ENCODE measurements at regions not wholly inside any gene's neighbourhood (a gene's known extent, or its start where the extent isn't known, plus 50 kb on each side); places are given as distances from the start of the nearest gene placed in this dataset.

GRCh38 chr10:21020545-21020944 lies 123.4 kb upstream of the NEBL start:
- H3K9me3 Mint-ChIP-seq = no peaks in the 10 kb centered on the region
- Histone ChIP-seq H3K27me3 (ENCODE audit: control insufficient read depth, insufficient read depth, low read length, poor library complexity, severe bottlenecking) (no peaks in the 10 kb centered on the region), H3K4me3 (ENCODE audit: low read length) (no peak overlapping the region), H3K9ac (ENCODE audit: extremely low read depth, low read length, poor library complexity, severe bottlenecking) (no peak overlapping the region), H3K9me3 (ENCODE audit: control insufficient read depth, low read length) (no peaks in the 10 kb centered on the region), H3K4me1 (ENCODE audit: control insufficient read depth, insufficient read depth, low read length) (no peaks in the 10 kb centered on the region), H3K27ac (ENCODE audit: low read depth, low read length) (no peak overlapping the region), H3K36me3 (ENCODE audit: control insufficient read depth, insufficient read depth, low read length) (peaks cover 11% of the 10 kb centered on the region)
- WGBS, 2 experiments (ENCODE audit: insufficient coverage in 1 of 2, insufficient read length in 1 of 2) = 96 to 98% methylated on average over 7 of the region's 7 CpGs
- H3K27ac Mint-ChIP-seq = no peak overlapping the region
- TF ChIP-seq, protein P1, sequence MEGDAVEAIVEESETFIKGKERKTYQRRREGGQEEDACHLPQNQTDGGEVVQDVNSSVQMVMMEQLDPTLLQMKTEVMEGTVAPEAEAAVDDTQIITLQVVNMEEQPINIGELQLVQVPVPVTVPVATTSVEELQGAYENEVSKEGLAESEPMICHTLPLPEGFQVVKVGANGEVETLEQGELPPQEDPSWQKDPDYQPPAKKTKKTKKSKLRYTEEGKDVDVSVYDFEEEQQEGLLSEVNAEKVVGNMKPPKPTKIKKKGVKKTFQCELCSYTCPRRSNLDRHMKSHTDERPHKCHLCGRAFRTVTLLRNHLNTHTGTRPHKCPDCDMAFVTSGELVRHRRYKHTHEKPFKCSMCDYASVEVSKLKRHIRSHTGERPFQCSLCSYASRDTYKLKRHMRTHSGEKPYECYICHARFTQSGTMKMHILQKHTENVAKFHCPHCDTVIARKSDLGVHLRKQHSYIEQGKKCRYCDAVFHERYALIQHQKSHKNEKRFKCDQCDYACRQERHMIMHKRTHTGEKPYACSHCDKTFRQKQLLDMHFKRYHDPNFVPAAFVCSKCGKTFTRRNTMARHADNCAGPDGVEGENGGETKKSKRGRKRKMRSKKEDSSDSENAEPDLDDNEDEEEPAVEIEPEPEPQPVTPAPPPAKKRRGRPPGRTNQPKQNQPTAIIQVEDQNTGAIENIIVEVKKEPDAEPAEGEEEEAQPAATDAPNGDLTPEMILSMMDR (conservative IDR thresholded peaks at IDR 0.05) = peak; percentile 74
- peaks cover 6% of the 10 kb centered on the region for H3K4me1 Mint-ChIP-seq
- peak; percentile 86 for DNase-seq
- H3K4me3 Mint-ChIP-seq = no peak overlapping the region
- peaks cover 17% of the 10 kb centered on the region for H3K36me3 Mint-ChIP-seq (ENCODE audit: low read depth)
- no peaks in the 10 kb centered on the region for H3K27me3 Mint-ChIP-seq (ENCODE audit: insufficient read depth)

GRCh38 chr10:21019436-21019835 lies 122.3 kb upstream of the NEBL start:
- no peaks in the 10 kb centered on the region for H3K27me3 Mint-ChIP-seq (ENCODE audit: insufficient read depth)
- no peaks in the 10 kb centered on the region for H3K9me3 ChIP-seq (ENCODE audit: control insufficient read depth, low read length)
- H3K4me3 ChIP-seq (ENCODE audit: low read length) = no peak overlapping the region
- no peaks in the 10 kb centered on the region for H3K9me3 Mint-ChIP-seq
- H3K4me1 ChIP-seq (ENCODE audit: control insufficient read depth, insufficient read depth, low read length) = no peaks in the 10 kb centered on the region
- H3K4me1 Mint-ChIP-seq = peaks cover 4% of the 10 kb centered on the region
- peaks cover 19% of the 10 kb centered on the region for H3K36me3 Mint-ChIP-seq (ENCODE audit: low read depth)
- peaks cover 11% of the 10 kb centered on the region for H3K36me3 ChIP-seq (ENCODE audit: control insufficient read depth, insufficient read depth, low read length)
- TF ChIP-seq, protein P1 (conservative IDR thresholded peaks at IDR 0.05) = no peak
- 98 to 100% methylated on average over 3 to 6 of the region's 6 CpGs for WGBS, 2 experiments (ENCODE audit: insufficient coverage in 1 of 2, insufficient read length in 1 of 2)
- no peak overlapping the region for H3K27ac Mint-ChIP-seq
- no peak overlapping the region for H3K27ac ChIP-seq (ENCODE audit: low read depth, low read length)
- no peak overlapping the region for H3K9ac ChIP-seq (ENCODE audit: extremely low read depth, low read length, poor library complexity, severe bottlenecking)
- H3K4me3 Mint-ChIP-seq = no peak overlapping the region
- no peak for DNase-seq
- H3K27me3 ChIP-seq (ENCODE audit: control insufficient read depth, insufficient read depth, low read length, poor library complexity, severe bottlenecking) = no peaks in the 10 kb centered on the region

DNA sequence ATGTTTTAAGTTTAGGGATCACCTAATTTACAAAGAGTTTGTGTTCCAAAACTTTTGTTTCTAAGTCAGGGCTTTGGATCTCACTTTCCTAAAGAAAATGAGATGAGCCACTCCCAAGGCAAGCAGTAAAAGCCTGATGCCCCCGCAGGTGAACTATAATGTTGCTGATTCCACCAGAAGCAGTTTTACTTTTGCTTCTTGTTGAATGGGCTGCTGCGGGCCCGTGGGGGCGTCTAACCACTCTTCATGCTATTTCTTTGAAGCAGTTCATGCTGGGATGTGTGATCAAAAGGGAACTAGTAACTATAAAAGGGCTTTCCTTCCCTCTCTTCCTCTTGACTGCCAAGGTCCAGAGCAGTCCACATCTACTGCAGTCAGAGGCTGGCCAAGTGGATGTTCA lies 118.7 kb upstream of the NEBL start:
- Mint-ChIP-seq H3K9me3 (no peaks in the 10 kb centered on the region), H3K36me3 (ENCODE audit: low read depth) (peaks cover 32% of the 10 kb centered on the region), H3K4me1 (no peaks in the 10 kb centered on the region), H3K4me3 (no peak overlapping the region), H3K27me3 (ENCODE audit: insufficient read depth) (no peaks in the 10 kb centered on the region), H3K27ac (no peak overlapping the region)
- WGBS, 2 experiments (ENCODE audit: insufficient coverage in 1 of 2, insufficient read length in 1 of 2) = 81 to 90% methylated on average over 4 of the region's 4 CpGs
- Histone ChIP-seq H3K27ac (ENCODE audit: low read depth, low read length) (no peak overlapping the region), H3K9ac (ENCODE audit: extremely low read depth, low read length, poor library complexity, severe bottlenecking) (no peak overlapping the region), H3K4me1 (ENCODE audit: control insufficient read depth, insufficient read depth, low read length) (no peaks in the 10 kb centered on the region), H3K36me3 (ENCODE audit: control insufficient read depth, insufficient read depth, low read length) (peaks cover 15% of the 10 kb centered on the region), H3K27me3 (ENCODE audit: control insufficient read depth, insufficient read depth, low read length, poor library complexity, severe bottlenecking) (no peaks in the 10 kb centered on the region), H3K9me3 (ENCODE audit: control insufficient read depth, low read length) (no peaks in the 10 kb centered on the region), H3K4me3 (ENCODE audit: low read length) (no peak overlapping the region)
- peak; percentile 66 for DNase-seq
- TF ChIP-seq, protein P1 (conservative IDR thresholded peaks at IDR 0.05) = peak; percentile 59

Data from endodermal cell (in vitro differentiated cells).